H9 (cell line): ENCODE measurements at regions not wholly inside any gene's neighbourhood (a gene's known extent, or its start where the extent isn't known, plus 50 kb on each side); places are given as distances from the start of the nearest gene placed in this dataset.

ENCODE experiments used
- DNase-seq: peaks from one replicate; pipeline ENCODE4 v3.0.0-alpha.2; 2017
- H2AFZ ChIP-seq: one replicate; pipeline ENCODE4 v1.6.1; 2013; ENCODE audit warnings: mild to moderate bottlenecking, low read length, control low read depth, moderate library complexity
- H2AK5ac ChIP-seq: 2 replicates; pipeline ENCODE4 v1.6.1; 2013; ENCODE audit warnings: low read length, control low read depth, mixed read lengths; ENCODE audit not compliant: insufficient read length
- H2BK120ac ChIP-seq: one replicate; pipeline ENCODE4 v1.6.1; 2013; ENCODE audit warnings: low read depth, mild to moderate bottlenecking, low read length, control low read depth, inconsistent platforms; ENCODE audit not compliant: poor library complexity, severe bottlenecking
- H2BK12ac ChIP-seq: 2 replicates; pipeline ENCODE4 v1.6.1; 2013; ENCODE audit warnings: low read length, control low read depth, mixed read lengths, low read depth; ENCODE audit not compliant: insufficient read length
- H2BK15ac ChIP-seq: 2 replicates; pipeline ENCODE4 v1.6.1; 2013; ENCODE audit warnings: low read depth, low read length, control low read depth
- H2BK20ac ChIP-seq: one replicate; pipeline ENCODE4 v1.6.1; 2013; ENCODE audit warnings: low read depth, mild to moderate bottlenecking, low read length, control low read depth, inconsistent platforms; ENCODE audit not compliant: poor library complexity, severe bottlenecking
- H2BK5ac ChIP-seq: 2 replicates; pipeline ENCODE4 v1.6.1; 2013; ENCODE audit warnings: low read length, control low read depth, mixed read lengths; ENCODE audit not compliant: insufficient read length
- H3K14ac ChIP-seq: 2 replicates; pipeline ENCODE4 v1.6.1; 2013; ENCODE audit warnings: low read length, control low read depth; ENCODE audit not compliant: insufficient read depth
- H3K18ac ChIP-seq: 2 replicates; pipeline ENCODE4 v1.6.1; 2013; ENCODE audit warnings: low read depth, mild to moderate bottlenecking, mixed read lengths, low read length, control low read depth; ENCODE audit not compliant: insufficient read length
- H3K23ac ChIP-seq: 2 replicates; pipeline ENCODE4 v1.6.1; 2013; ENCODE audit warnings: low read length, control low read depth, mixed read lengths, low read depth; ENCODE audit not compliant: insufficient read length
- H3K23me2 ChIP-seq: 2 replicates; pipeline ENCODE4 v1.6.1; 2013; ENCODE audit warnings: low read depth, mild to moderate bottlenecking, mixed read lengths, low read length, control low read depth; ENCODE audit not compliant: insufficient read length, poor library complexity, severe bottlenecking
- H3K27ac ChIP-seq: 2 replicates; pipeline ENCODE4 v1.5.1; 2013; ENCODE audit warnings: low read length, control low read depth, mixed read lengths, low read depth; ENCODE audit not compliant: insufficient read length
- H3K27me3 ChIP-seq: 2 replicates; pipeline ENCODE4 v1.6.1; 2013; ENCODE audit warnings: low read length, control low read depth, inconsistent platforms; ENCODE audit not compliant: insufficient read depth
- H3K4ac ChIP-seq: 2 replicates; pipeline ENCODE4 v1.6.1; 2013; ENCODE audit warnings: low read depth, mild to moderate bottlenecking, control low read depth, inconsistent platforms, low read length, moderate library complexity
- H3K4me1 ChIP-seq: 2 replicates; pipeline ENCODE4 v1.6.1; 2013; ENCODE audit warnings: low read length, control low read depth, inconsistent platforms; ENCODE audit not compliant: insufficient read depth
- H3K4me2 ChIP-seq: 2 replicates; pipeline ENCODE4 v1.6.1; 2013; ENCODE audit warnings: low read length, control low read depth, mixed read lengths; ENCODE audit not compliant: insufficient read length, insufficient read depth
- H3K56ac ChIP-seq: 2 replicates; pipeline ENCODE4 v1.6.1; 2013; ENCODE audit warnings: low read depth, mild to moderate bottlenecking, mixed read lengths, low read length, control low read depth; ENCODE audit not compliant: insufficient read length
- H3K79me1 ChIP-seq: 2 replicates; pipeline ENCODE4 v1.6.1; 2013; ENCODE audit warnings: low read depth, mild to moderate bottlenecking, moderate library complexity, low read length, control low read depth, inconsistent platforms; ENCODE audit not compliant: insufficient read depth, poor library complexity, severe bottlenecking
- H3K79me2 ChIP-seq: 2 replicates; pipeline ENCODE4 v1.6.1; 2013; ENCODE audit warnings: low read length, control low read depth, inconsistent platforms; ENCODE audit not compliant: insufficient read depth
- H3K9ac ChIP-seq: 2 replicates; pipeline ENCODE4 v1.6.1; 2013; ENCODE audit warnings: low read length, control low read depth, mixed read lengths; ENCODE audit not compliant: insufficient read length; ENCODE audit errors: extremely low read depth
- H3K9me3 ChIP-seq: one replicate; pipeline ENCODE4 v1.6.1; 2013; ENCODE audit warnings: low read depth, low read length, inconsistent platforms; ENCODE audit not compliant: control insufficient read depth
- H3T11ph ChIP-seq: one replicate; pipeline ENCODE4 v1.6.1; 2013; ENCODE audit warnings: mild to moderate bottlenecking, low read length, control low read depth, inconsistent platforms
- H4K20me1 ChIP-seq: one replicate; pipeline ENCODE4 v1.6.1; 2013; ENCODE audit not compliant: control insufficient read depth, insufficient read length, insufficient read depth
- H4K5ac ChIP-seq: 2 replicates; pipeline ENCODE4 v1.6.1; 2013; ENCODE audit warnings: low read depth, mild to moderate bottlenecking, mixed read lengths, low read length, control low read depth; ENCODE audit not compliant: insufficient read length
- H4K8ac ChIP-seq: replicated peaks from 2 replicates; pipeline ENCODE4 v1.6.1; 2013; ENCODE audit warnings: low read length, control low read depth, mixed read lengths, low read depth; ENCODE audit not compliant: insufficient read length
- H4K91ac ChIP-seq: 2 replicates; pipeline ENCODE4 v1.6.1; 2013; ENCODE audit warnings: low read depth, mild to moderate bottlenecking, moderate library complexity, mixed read lengths, low read length, control low read depth; ENCODE audit not compliant: insufficient read length
- H3K27ac Mint-ChIP-seq, 3 experiments: 2 replicates in 2 of 3; 3 replicates in 1 of 3; pipeline ENCODE4 v1.8.0; 2020 to 2021; ENCODE audit warnings: mixed read lengths in 3 of 3, mild to moderate bottlenecking in 1 of 3, moderate library complexity in 1 of 3
- H3K27me3 Mint-ChIP-seq: 2 replicates; pipeline ENCODE4 v1.8.0; 2021; ENCODE audit warnings: low read depth, mild to moderate bottlenecking, moderate library complexity, mixed read lengths
- H3K36me3 Mint-ChIP-seq, 3 experiments: 2 replicates in 2 of 3; 3 replicates in 1 of 3; pipeline ENCODE4 v1.8.0; 2020 to 2021; ENCODE audit warnings: low read depth in 3 of 3, mixed read lengths in 3 of 3; ENCODE audit not compliant: insufficient read depth in 1 of 3
- H3K4me1 Mint-ChIP-seq, 2 experiments: 2 replicates each; pipeline ENCODE4 v1.8.0; 2020; ENCODE audit warnings: mixed read lengths in 2 of 2
- H3K4me3 Mint-ChIP-seq, 2 experiments: 2 replicates in 1 of 2; 3 replicates in 1 of 2; pipeline ENCODE4 v1.8.0; 2020 to 2021; ENCODE audit warnings: mild to moderate bottlenecking in 2 of 2, mixed read lengths in 2 of 2, moderate library complexity in 1 of 2
- H3K9me3 Mint-ChIP-seq, 2 experiments: 2 replicates in 1 of 2; 3 replicates in 1 of 2; pipeline ENCODE4 v1.8.0; 2020; ENCODE audit warnings: mild to moderate bottlenecking in 2 of 2, mixed read lengths in 2 of 2, moderate library complexity in 1 of 2
- WGBS: extraction: QIAGEN DNeasy Blood & Tissue Kit; methylation state at CpG from one replicate; pipeline ENCODE4 v1.1.7; 2013; ENCODE audit warnings: missing lambda C conversion rate, low lambda C conversion rate, mixed read lengths; ENCODE audit not compliant: insufficient read length; ENCODE audit errors: extremely low coverage; 5-methylcytosine and 5-hydroxymethylcytosine counted together
- TF ChIP-seq, protein P1 (sequence below): fragments of 200-600 bp; sonication (generic); conservative IDR thresholded peaks from 3 replicates; pipeline ENCODE4 v1.8.0; 2021; ENCODE audit warnings: antibody characterized with exemption, mild to moderate bottlenecking

DNA sequence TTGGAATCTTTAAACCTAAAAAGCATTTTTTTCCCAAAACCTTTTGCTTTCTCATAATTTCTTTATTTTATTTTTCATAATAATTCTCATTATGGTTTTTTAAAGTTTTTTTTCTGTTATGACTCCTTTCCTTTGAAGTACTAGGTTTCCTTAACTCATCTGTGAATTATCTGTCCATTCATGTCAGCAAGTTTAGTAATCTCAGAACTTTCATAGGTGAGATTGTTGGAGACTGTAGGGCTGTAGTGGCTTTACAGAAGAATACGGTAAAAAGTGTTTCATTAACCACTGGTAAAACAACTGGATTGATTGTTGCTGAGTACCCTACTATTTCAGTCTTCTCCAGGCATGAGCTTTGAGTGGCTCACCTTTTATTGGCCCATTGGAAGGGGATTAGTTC is 361.7 kb upstream of the PPP1R2C start:
- H3K4me2 ChIP-seq, result no peak overlapping the region
- H3K4me3 Mint-ChIP-seq, result no peak overlapping the region
- no peak overlapping the region for H2AFZ ChIP-seq
- H3T11ph ChIP-seq, result no peak overlapping the region
- no peaks in the 10 kb centered on the region for H3K79me1 ChIP-seq
- H3K36me3 Mint-ChIP-seq, result peaks cover 0 to 9% (median 9%) of the 10 kb centered on the region in 3 experiments; a peak in 5 of 7 replicates
- no peak overlapping the region for H3K23ac ChIP-seq
- no peak overlapping the region for H3K27ac ChIP-seq
- H3K4me1 ChIP-seq, result no peaks in the 10 kb centered on the region
- no CpG with 5 or more reads among the region's 1 CpG for WGBS
- no peak overlapping the region for H2BK15ac ChIP-seq
- no peak overlapping the region for H3K18ac ChIP-seq
- no peaks in the 10 kb centered on the region for H3K27me3 ChIP-seq
- H3K79me2 ChIP-seq, result no peaks in the 10 kb centered on the region
- no peak overlapping the region for H4K5ac ChIP-seq
- H4K91ac ChIP-seq, result no peak overlapping the region
- no peaks in the 10 kb centered on the region for H3K23me2 ChIP-seq
- no peak overlapping the region for H4K8ac ChIP-seq
- peaks cover 4 to 42% of the 10 kb centered on the region in 2 experiments; a peak in 4 of 5 replicates for H3K9me3 Mint-ChIP-seq
- H3K14ac ChIP-seq, result no peak overlapping the region
- peaks cover 9 to 13% of the 10 kb centered on the region in 2 experiments for H3K4me1 Mint-ChIP-seq
- no peak overlapping the region for H2BK5ac ChIP-seq
- no peak overlapping the region for H3K56ac ChIP-seq
- H2BK120ac ChIP-seq, result no peak overlapping the region
- H2BK12ac ChIP-seq, result no peak overlapping the region
- no peak overlapping the region for H2AK5ac ChIP-seq
- no peak overlapping the region for H2BK20ac ChIP-seq
- no peaks in the 10 kb centered on the region for H4K20me1 ChIP-seq
- TF ChIP-seq, protein P1, sequence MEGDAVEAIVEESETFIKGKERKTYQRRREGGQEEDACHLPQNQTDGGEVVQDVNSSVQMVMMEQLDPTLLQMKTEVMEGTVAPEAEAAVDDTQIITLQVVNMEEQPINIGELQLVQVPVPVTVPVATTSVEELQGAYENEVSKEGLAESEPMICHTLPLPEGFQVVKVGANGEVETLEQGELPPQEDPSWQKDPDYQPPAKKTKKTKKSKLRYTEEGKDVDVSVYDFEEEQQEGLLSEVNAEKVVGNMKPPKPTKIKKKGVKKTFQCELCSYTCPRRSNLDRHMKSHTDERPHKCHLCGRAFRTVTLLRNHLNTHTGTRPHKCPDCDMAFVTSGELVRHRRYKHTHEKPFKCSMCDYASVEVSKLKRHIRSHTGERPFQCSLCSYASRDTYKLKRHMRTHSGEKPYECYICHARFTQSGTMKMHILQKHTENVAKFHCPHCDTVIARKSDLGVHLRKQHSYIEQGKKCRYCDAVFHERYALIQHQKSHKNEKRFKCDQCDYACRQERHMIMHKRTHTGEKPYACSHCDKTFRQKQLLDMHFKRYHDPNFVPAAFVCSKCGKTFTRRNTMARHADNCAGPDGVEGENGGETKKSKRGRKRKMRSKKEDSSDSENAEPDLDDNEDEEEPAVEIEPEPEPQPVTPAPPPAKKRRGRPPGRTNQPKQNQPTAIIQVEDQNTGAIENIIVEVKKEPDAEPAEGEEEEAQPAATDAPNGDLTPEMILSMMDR, result no peak
- H3K4ac ChIP-seq, result no peak overlapping the region
- no peak overlapping the region for H3K9ac ChIP-seq
- no peak overlapping the region for H3K27ac Mint-ChIP-seq
- no peaks in the 10 kb centered on the region for H3K9me3 ChIP-seq
- DNase-seq, result no peak
- no peaks in the 10 kb centered on the region; the same call in 1 of the 2 replicates for H3K27me3 Mint-ChIP-seq
